ENCODE measurements at regions not wholly inside any gene's neighbourhood (a gene's known extent, or its start where the extent isn't known, plus 50 kb on each side); places are given as distances from the start of the nearest gene placed in this dataset.
"Not testable (repeated sequence)": the region's sequence is repeated elsewhere in the genome, so short reads cannot be mapped to it uniquely, and the experiment has no call there.

- H3K36me3 ChIP-seq (ENCODE audit: control insufficient read depth, insufficient read depth, low read length); H3K4me3 ChIP-seq (ENCODE audit: low read length); H2AK5ac ChIP-seq (ENCODE audit: low read length); H3K18ac ChIP-seq (ENCODE audit: low read length); H3K9ac ChIP-seq (ENCODE audit: low read length); H3K27me3 ChIP-seq (ENCODE audit: insufficient read depth, low read length, poor library complexity); H3K23ac ChIP-seq (ENCODE audit: low read length); H3K56ac ChIP-seq (ENCODE audit: low read length); DNase-seq; H3K27ac ChIP-seq (ENCODE audit: low read depth, low read length); H2BK120ac ChIP-seq (ENCODE audit: low read depth, low read length); H2BK15ac ChIP-seq (replicated peaks; ENCODE audit: low read depth); H2BK5ac ChIP-seq (ENCODE audit: low read length); H3K4ac ChIP-seq (ENCODE audit: low read depth, low read length); H3K79me1 ChIP-seq (ENCODE audit: low read length); H4K5ac ChIP-seq (ENCODE audit: low read length); H3K4me1 ChIP-seq (ENCODE audit: control insufficient read depth, low read depth, low read length); H3K4me2 ChIP-seq (ENCODE audit: low read length); H4K8ac ChIP-seq (ENCODE audit: low read depth, low read length); H3K79me2 ChIP-seq (ENCODE audit: control insufficient read depth, insufficient read depth, low read length): not testable (repeated sequence)
- WGBS (ENCODE audit: extremely low coverage, insufficient coverage, low lambda C conversion rate): no CpG with 5 or more reads among the region's 3 CpGs
These were observed 322.7 kb upstream of the TNRC6C start for GRCh38 chr17:77635785-77636184.

- no peaks in the 10 kb centered on the region for H3K27me3 ChIP-seq (ENCODE audit: insufficient read depth, low read length, poor library complexity)
- no peak overlapping the region for H3K4ac ChIP-seq (ENCODE audit: low read depth, low read length)
- no peak overlapping the region for H3K4me2 ChIP-seq (ENCODE audit: low read length)
- no peak overlapping the region for H3K27ac ChIP-seq (ENCODE audit: low read depth, low read length)
- no peak overlapping the region for H4K5ac ChIP-seq (ENCODE audit: low read length)
- no peaks in the 10 kb centered on the region for H3K4me1 ChIP-seq (ENCODE audit: control insufficient read depth, low read depth, low read length)
- no peak overlapping the region for H3K18ac ChIP-seq (ENCODE audit: low read length)
- H2AK5ac ChIP-seq (ENCODE audit: low read length): no peak overlapping the region
- H3K79me2 ChIP-seq (ENCODE audit: control insufficient read depth, insufficient read depth, low read length): no peaks in the 10 kb centered on the region
- H4K8ac ChIP-seq (ENCODE audit: low read depth, low read length): no peak overlapping the region
- H3K79me1 ChIP-seq (ENCODE audit: low read length): no peaks in the 10 kb centered on the region
- no peak overlapping the region for H3K4me3 ChIP-seq (ENCODE audit: low read length)
- no peak overlapping the region for H2BK5ac ChIP-seq (ENCODE audit: low read length)
- no peaks in the 10 kb centered on the region for H3K36me3 ChIP-seq (ENCODE audit: control insufficient read depth, insufficient read depth, low read length)
- DNase-seq: no peak
- no peak overlapping the region for H3K9ac ChIP-seq (ENCODE audit: low read length)
- no CpG with 5 or more reads among the region's 19 CpGs for WGBS (ENCODE audit: extremely low coverage, insufficient coverage, low lambda C conversion rate)
- no peak overlapping the region for H3K23ac ChIP-seq (ENCODE audit: low read length)
- H2BK120ac ChIP-seq (ENCODE audit: low read depth, low read length): no peak overlapping the region
- H2BK15ac ChIP-seq (replicated peaks; ENCODE audit: low read depth): no peak overlapping the region
- H3K56ac ChIP-seq (ENCODE audit: low read length): no peak overlapping the region
These were observed 321.4 kb upstream of the TNRC6C start for GRCh38 chr17:77636835-77637817.

- Histone ChIP-seq H2AK5ac (ENCODE audit: low read length) (no peak overlapping the region), H3K27ac (ENCODE audit: low read depth, low read length) (no peak overlapping the region), H3K56ac (ENCODE audit: low read length) (no peak overlapping the region), H3K18ac (ENCODE audit: low read length) (no peak overlapping the region), H3K4me2 (ENCODE audit: low read length) (no peak overlapping the region), H3K9ac (ENCODE audit: low read length) (no peak overlapping the region), H2BK5ac (ENCODE audit: low read length) (no peak overlapping the region), H3K23ac (ENCODE audit: low read length) (no peak overlapping the region), H4K8ac (ENCODE audit: low read depth, low read length) (no peak overlapping the region), H2BK120ac (ENCODE audit: low read depth, low read length) (no peak overlapping the region), H2BK15ac (replicated peaks; ENCODE audit: low read depth) (no peak overlapping the region), H4K5ac (ENCODE audit: low read length) (no peak overlapping the region), H3K4ac (ENCODE audit: low read depth, low read length) (no peak overlapping the region), H3K4me1 (ENCODE audit: control insufficient read depth, low read depth, low read length) (no peaks in the 10 kb centered on the region), H3K4me3 (ENCODE audit: low read length) (no peak overlapping the region), H3K36me3 (ENCODE audit: control insufficient read depth, insufficient read depth, low read length) (no peaks in the 10 kb centered on the region), H3K79me1 (ENCODE audit: low read length) (no peaks in the 10 kb centered on the region), H3K27me3 (ENCODE audit: insufficient read depth, low read length, poor library complexity) (no peaks in the 10 kb centered on the region), H3K79me2 (ENCODE audit: control insufficient read depth, insufficient read depth, low read length) (no peaks in the 10 kb centered on the region)
- no CpG with 5 or more reads among the region's 16 CpGs for WGBS (ENCODE audit: extremely low coverage, insufficient coverage, low lambda C conversion rate)
- peak; percentile 29 for DNase-seq
These were observed 320.5 kb upstream of the TNRC6C start for GRCh38 chr17:77637818-77638575.

GRCh38 chr17:77640252-77640651, 318.3 kb upstream of the TNRC6C start:
- H3K27me3 ChIP-seq (ENCODE audit: insufficient read depth, low read length, poor library complexity): no peaks in the 10 kb centered on the region
- H4K5ac ChIP-seq (ENCODE audit: low read length): no peak overlapping the region
- no peaks in the 10 kb centered on the region for H3K79me2 ChIP-seq (ENCODE audit: control insufficient read depth, insufficient read depth, low read length)
- H2BK5ac ChIP-seq (ENCODE audit: low read length): no peak overlapping the region
- H3K4me2 ChIP-seq (ENCODE audit: low read length): no peak overlapping the region
- no peak overlapping the region for H3K56ac ChIP-seq (ENCODE audit: low read length)
- no peak overlapping the region for H2AK5ac ChIP-seq (ENCODE audit: low read length)
- no peak overlapping the region for H3K18ac ChIP-seq (ENCODE audit: low read length)
- H2BK120ac ChIP-seq (ENCODE audit: low read depth, low read length): no peak overlapping the region
- no CpG with 5 or more reads among the region's 3 CpGs for WGBS (ENCODE audit: extremely low coverage, insufficient coverage, low lambda C conversion rate)
- H3K4ac ChIP-seq (ENCODE audit: low read depth, low read length): no peak overlapping the region
- H3K4me3 ChIP-seq (ENCODE audit: low read length): no peak overlapping the region
- H3K79me1 ChIP-seq (ENCODE audit: low read length): no peaks in the 10 kb centered on the region
- no peaks in the 10 kb centered on the region for H3K36me3 ChIP-seq (ENCODE audit: control insufficient read depth, insufficient read depth, low read length)
- no peak overlapping the region for H3K23ac ChIP-seq (ENCODE audit: low read length)
- no peaks in the 10 kb centered on the region for H3K4me1 ChIP-seq (ENCODE audit: control insufficient read depth, low read depth, low read length)
- H4K8ac ChIP-seq (ENCODE audit: low read depth, low read length): no peak overlapping the region
- H3K9ac ChIP-seq (ENCODE audit: low read length): no peak overlapping the region
- no peak overlapping the region for H3K27ac ChIP-seq (ENCODE audit: low read depth, low read length)
- DNase-seq: no peak
- H2BK15ac ChIP-seq (replicated peaks; ENCODE audit: low read depth): no peak overlapping the region

- Histone ChIP-seq H3K56ac (ENCODE audit: low read length) (no peak overlapping the region), H3K9ac (ENCODE audit: low read length) (no peak overlapping the region), H3K4me3 (ENCODE audit: low read length) (no peak overlapping the region), H3K18ac (ENCODE audit: low read length) (no peak overlapping the region), H3K36me3 (ENCODE audit: control insufficient read depth, insufficient read depth, low read length) (no peaks in the 10 kb centered on the region), H3K23ac (ENCODE audit: low read length) (no peak overlapping the region), H2BK5ac (ENCODE audit: low read length) (no peak overlapping the region), H3K79me1 (ENCODE audit: low read length) (no peaks in the 10 kb centered on the region), H4K8ac (ENCODE audit: low read depth, low read length) (no peak overlapping the region), H3K4ac (ENCODE audit: low read depth, low read length) (no peak overlapping the region), H3K4me2 (ENCODE audit: low read length) (no peak overlapping the region), H2AK5ac (ENCODE audit: low read length) (no peak overlapping the region), H2BK15ac (replicated peaks; ENCODE audit: low read depth) (no peak overlapping the region), H4K5ac (ENCODE audit: low read length) (no peak overlapping the region), H3K27ac (ENCODE audit: low read depth, low read length) (no peak overlapping the region), H2BK120ac (ENCODE audit: low read depth, low read length) (no peak overlapping the region), H3K79me2 (ENCODE audit: control insufficient read depth, insufficient read depth, low read length) (no peaks in the 10 kb centered on the region), H3K27me3 (ENCODE audit: insufficient read depth, low read length, poor library complexity) (no peaks in the 10 kb centered on the region), H3K4me1 (ENCODE audit: control insufficient read depth, low read depth, low read length) (peaks cover 2% of the 10 kb centered on the region)
- no CpG with 5 or more reads among the region's 8 CpGs for WGBS (ENCODE audit: extremely low coverage, insufficient coverage, low lambda C conversion rate)
- DNase-seq: no peak
These were observed 317.4 kb upstream of the TNRC6C start for GRCh38 chr17:77640916-77641605.

Data from mesendoderm (in vitro differentiated cells).